GM12878 (cell line): ENCODE measurements at regions not wholly inside any gene's neighbourhood (a gene's known extent, or its start where the extent isn't known, plus 50 kb on each side); places are given as distances from the start of the nearest gene placed in this dataset.

Experiments
- ATAC-seq: fragments of 200-7000 bp; cut with Tn5 transposase; 3 replicates; pipeline ENCODE4 v1.9.1; 2020; ENCODE audit warnings: mild to moderate bottlenecking, moderate library complexity
- BruUV-seq: library from RNA; stranded (reverse); fragments of 400-500 nt; replicated peaks from 2 replicates; lab custom pipeline; 2021; lab: Mats Ljungman, UMichigan
- CTCF ChIA-PET: fragments of 300-600 bp; sonication (Branson Sonifier 250); formaldehyde crosslinking; extraction: SDS; loops from one replicate; lab custom pipeline; 2021; ENCODE audit warnings: inconsistent platforms; lab: Yijun Ruan, JAX
- POLR2A ChIA-PET: fragments of 350-600 bp; formaldehyde crosslinking; extraction: SDS; loops from one replicate; lab custom pipeline; 2021; ENCODE audit warnings: inconsistent platforms; lab: Charles Lee
- RAD21 ChIA-PET: fragments of 300-600 bp; sonication (Branson Sonifier 250); formaldehyde crosslinking; loops from one replicate; lab custom pipeline; 2023; ENCODE audit warnings: antibody characterized with exemption; ENCODE audit not compliant: unreplicated experiment; lab: Charles Lee
- SMC1A ChIA-PET: fragments of 300-600 bp; sonication (Branson Sonifier 250); formaldehyde crosslinking; loops from one replicate; lab custom pipeline; 2023; ENCODE audit not compliant: unreplicated experiment, uncharacterized antibody; lab: Charles Lee
- DNase-seq: peaks from one replicate; pipeline ENCODE4 v3.0.0-alpha.2; 2011; ENCODE audit warnings: low read depth, low spot score
- FAIRE-seq: peaks from 3 replicates; lab custom pipeline; 2011; peaks lifted over from hg19 to GRCh38; lab: Jason Lieb, UNC
- H2AFZ ChIP-seq: 2 replicates; pipeline ENCODE4 v1.6.0; 2011; ENCODE audit warnings: low read depth, low read length, control low read depth; ENCODE audit not compliant: control insufficient read depth
- H3K27ac ChIP-seq: 2 replicates; pipeline ENCODE4 v1.5.1; 2011; ENCODE audit warnings: control low read depth; ENCODE audit not compliant: control insufficient read depth, insufficient read depth
- H3K27me3 ChIP-seq, 2 experiments: replicated peaks in 1 of 2; 2 replicates each; pipeline versions ENCODE4 v1.6.0 to v1.6.1; 2011; ENCODE audit warnings: low read length in 1 of 2; ENCODE audit not compliant: control insufficient read depth in 2 of 2, insufficient read depth in 2 of 2
- H3K36me3 ChIP-seq, 2 experiments: 2 replicates each; pipeline ENCODE4 v1.5.1; 2011; ENCODE audit warnings: low read length in 1 of 2; ENCODE audit not compliant: control insufficient read depth in 2 of 2, insufficient read depth in 2 of 2
- H3K4me1 ChIP-seq: 2 replicates; pipeline ENCODE4 v1.6.1; 2011; ENCODE audit warnings: mild to moderate bottlenecking, low read length, moderate library complexity, mixed read lengths; ENCODE audit not compliant: control insufficient read depth, insufficient read depth
- H3K4me2 ChIP-seq: 2 replicates; pipeline ENCODE4 v1.6.0; 2011; ENCODE audit warnings: control low read depth; ENCODE audit not compliant: control insufficient read depth, insufficient read depth
- H3K4me3 ChIP-seq: fragments of 200-600 bp; sonication (generic); 2 replicates; pipeline ENCODE4 v1.5.1; 2016
- H3K79me2 ChIP-seq: 2 replicates; pipeline ENCODE4 v1.6.0; 2011; ENCODE audit warnings: low read length; ENCODE audit not compliant: control insufficient read depth, insufficient read depth
- H3K9ac ChIP-seq: 2 replicates; pipeline ENCODE4 v1.8.0; 2011; ENCODE audit warnings: low read length, control low read depth, mixed read lengths; ENCODE audit not compliant: control insufficient read depth, insufficient read depth
- H3K9me3 ChIP-seq: replicated peaks from 3 replicates; pipeline ENCODE4 v1.5.1; 2011; ENCODE audit warnings: mild to moderate bottlenecking, low read length; ENCODE audit not compliant: control insufficient read depth, insufficient read depth
- H4K20me1 ChIP-seq: 2 replicates; pipeline ENCODE4 v1.6.0; 2011; ENCODE audit not compliant: control insufficient read depth, insufficient read depth
- BMI1 ChIP-seq: fragments of 450-650 bp; IDR thresholded peaks from 2 replicates; pipeline ENCODE4 v1.6.1; 2016; ENCODE audit warnings: mild to moderate bottlenecking, moderate library complexity, borderline replicate concordance
- CBX5 ChIP-seq: sonication (generic); IDR thresholded peaks from 2 replicates; pipeline ENCODE4 v1.6.1; 2016; ENCODE audit warnings: low read depth, moderate library complexity, mild to moderate bottlenecking, inconsistent platforms
- CREB1 ChIP-seq: IDR thresholded peaks from 2 replicates; pipeline ENCODE4 v1.6.1; 2012; ENCODE audit warnings: low read depth, mild to moderate bottlenecking, inconsistent platforms
- CREM ChIP-seq: IDR thresholded peaks from 2 replicates; pipeline ENCODE4 v1.6.1; 2014; ENCODE audit warnings: antibody characterized with exemption, low read depth
- IRF4 ChIP-seq: IDR thresholded peaks from 2 replicates; pipeline ENCODE4 v1.6.1; 2011; ENCODE audit warnings: low read depth, low read length
- KDM1A ChIP-seq: fragments of 200-600 bp; sonication (generic); IDR thresholded peaks from 2 replicates; pipeline ENCODE4 v1.6.1; 2016; ENCODE audit warnings: borderline replicate concordance
- MXI1 ChIP-seq: fragments of 150-350 bp; IDR thresholded peaks from 2 replicates; pipeline ENCODE4 v1.6.1; 2011; ENCODE audit warnings: low read depth, mild to moderate bottlenecking, inconsistent platforms, low read length, improper control_type of control experiment
- MYC ChIP-seq: IDR thresholded peaks from 2 replicates; pipeline ENCODE4 v1.6.1; 2011; ENCODE audit warnings: mild to moderate bottlenecking, low read length, moderate library complexity, inconsistent platforms; ENCODE audit not compliant: insufficient read depth, insufficient replicate concordance, insufficient read length, severe bottlenecking
- STAT1 ChIP-seq: fragments of 450-650 bp; conservative IDR thresholded peaks from 2 replicates; pipeline ENCODE4 v1.6.1; 2014; ENCODE audit warnings: antibody characterized with exemption, mild to moderate bottlenecking
- ZBED1 ChIP-seq: IDR thresholded peaks from 2 replicates; pipeline ENCODE4 v1.6.1; 2016; ENCODE audit warnings: borderline replicate concordance
- WGBS: methylation state at CpG from one replicate; pipeline ENCODE4 v1.1.6; 2016; ENCODE audit warnings: low lambda C conversion rate; ENCODE audit not compliant: insufficient replicate concordance, insufficient coverage; ENCODE audit errors: missing lambda C conversion rate; 5-methylcytosine and 5-hydroxymethylcytosine counted together
- in situ Hi-C: fragments of 300-500 bp; cut with MboI; formaldehyde crosslinking; loops from 9 replicates; pipeline ENCODE4 v1.14.3; 2018; ENCODE audit warnings: mixed read lengths
- intact Hi-C: fragments of 100-400 bp; cut with micrococcal nuclease; formaldehyde crosslinking; loops from one replicate; pipeline ENCODE4 v1.14.2; 2022; ENCODE audit not compliant: unreplicated experiment
- TF ChIP-seq, protein P1 (sequence below): IDR thresholded peaks from 2 replicates; pipeline ENCODE4 v1.6.1; 2011; ENCODE audit warnings: mild to moderate bottlenecking, low read depth, low read length, moderate library complexity; ENCODE audit not compliant: insufficient replicate concordance
- TF ChIP-seq, protein P2 (sequence below): IDR thresholded peaks from 2 replicates; pipeline ENCODE4 v1.6.1; 2011; ENCODE audit warnings: borderline replicate concordance, low read depth, mild to moderate bottlenecking, moderate library complexity, mixed read lengths, low read length; ENCODE audit not compliant: insufficient read depth; ENCODE audit errors: extremely low read length
- TF ChIP-seq, protein P3 (sequence below): fragments of 450-650 bp; conservative IDR thresholded peaks from 2 replicates; pipeline ENCODE4 v1.6.1; 2017; ENCODE audit warnings: mild to moderate bottlenecking, moderate library complexity
- TF ChIP-seq, protein P4 (sequence below): fragments of 450-650 bp; formaldehyde crosslinking; IDR thresholded peaks from 2 replicates; pipeline ENCODE4 v1.4.0; 2022; ENCODE audit warnings: mild to moderate bottlenecking, moderate library complexity
- TF ChIP-seq, protein P5 (sequence below): IDR thresholded peaks from 2 replicates; pipeline ENCODE4 v1.6.1; 2012; ENCODE audit warnings: low read depth, low read length, improper control_type of control experiment

DNA sequence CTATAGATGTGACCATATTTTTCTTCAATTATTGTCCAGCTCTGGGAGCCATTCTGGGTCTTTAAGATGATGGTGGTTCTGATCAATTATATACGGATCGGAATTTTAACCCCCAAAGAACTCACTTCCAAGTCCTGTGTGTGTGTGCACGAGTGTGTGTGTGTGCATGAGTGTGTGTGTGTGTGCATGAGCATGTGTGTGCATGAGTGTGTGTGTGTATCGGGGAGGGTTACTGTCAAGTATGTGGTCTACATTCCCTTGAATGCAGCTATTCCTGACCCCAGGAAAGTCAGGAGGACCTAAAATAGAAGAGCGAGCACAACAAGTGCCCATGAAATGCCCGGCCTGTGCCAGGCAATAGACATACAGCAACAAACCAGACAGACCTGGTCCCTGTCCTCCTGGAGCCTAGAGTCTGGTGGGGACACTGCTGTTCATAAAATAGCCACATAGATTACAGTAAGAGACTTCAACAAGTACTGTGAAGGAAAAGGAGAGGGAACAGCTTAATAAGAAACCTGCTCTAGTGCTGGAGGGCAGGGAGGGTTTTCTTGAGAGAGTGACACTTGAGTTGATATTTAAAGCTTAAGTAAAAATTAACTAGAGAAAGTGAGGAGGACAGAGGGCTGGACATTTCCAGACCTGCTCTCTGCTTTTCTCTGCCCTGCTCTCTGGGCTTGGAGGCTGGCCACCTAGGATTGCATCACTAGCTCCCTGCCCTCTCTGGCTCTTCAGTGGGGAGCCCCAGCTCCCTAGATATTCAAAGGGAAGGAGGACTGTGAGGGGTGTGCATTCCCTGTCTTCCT is 66.1 kb upstream of the SPON1 start:
- CTCF ChIA-PET, result no interaction called here
- in situ Hi-C loops, result no loop called here
- FAIRE-seq (no peak), DNase-seq (no peak), ATAC-seq (no peak)
- WGBS, result 40% methylated on average over 6 of the region's 6 CpGs
- H3K4me2 ChIP-seq, result no peak overlapping the region
- H3K9ac ChIP-seq, result no peak overlapping the region
- POLR2A ChIA-PET, result no interaction called here
- H3K27me3 ChIP-seq, result no peaks in the 10 kb centered on the region
- no peaks in the 10 kb centered on the region for H3K4me1 ChIP-seq
- intact Hi-C loops, result no loop called here
- no peaks in the 10 kb centered on the region for H4K20me1 ChIP-seq
- RAD21 ChIA-PET, result no interaction called here
- no peak overlapping the region for H2AFZ ChIP-seq
- BruUV-seq, result no TSS peak
- no peaks in the 10 kb centered on the region for H3K79me2 ChIP-seq
- H3K4me3 ChIP-seq, result no peak overlapping the region
- H3K27ac ChIP-seq, result no peak overlapping the region
- H3K9me3 ChIP-seq, result no peaks in the 10 kb centered on the region
- SMC1A ChIA-PET, result interaction anchor here (1.6 kb wide), 1 partner anchor 9 kb away, joined by 4 read pairs; no protein-coding TSS in a partner anchor
- H3K36me3 ChIP-seq, result no peaks in the 10 kb centered on the region
- TF ChIP-seq STAT1 (no peak), ZBED1 (no peak), CBX5 (no peak), MXI1 (no peak), CREB1 (no peak), KDM1A (no peak), CREM (no peak), IRF4 (no peak), BMI1 (no peak), MYC (no peak)
- TF ChIP-seq, protein P1, sequence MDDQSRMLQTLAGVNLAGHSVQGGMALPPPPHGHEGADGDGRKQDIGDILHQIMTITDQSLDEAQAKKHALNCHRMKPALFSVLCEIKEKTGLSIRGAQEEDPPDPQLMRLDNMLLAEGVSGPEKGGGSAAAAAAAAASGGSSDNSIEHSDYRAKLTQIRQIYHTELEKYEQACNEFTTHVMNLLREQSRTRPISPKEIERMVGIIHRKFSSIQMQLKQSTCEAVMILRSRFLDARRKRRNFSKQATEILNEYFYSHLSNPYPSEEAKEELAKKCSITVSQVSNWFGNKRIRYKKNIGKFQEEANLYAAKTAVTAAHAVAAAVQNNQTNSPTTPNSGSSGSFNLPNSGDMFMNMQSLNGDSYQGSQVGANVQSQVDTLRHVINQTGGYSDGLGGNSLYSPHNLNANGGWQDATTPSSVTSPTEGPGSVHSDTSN, result no peak
- TF ChIP-seq, protein P2, sequence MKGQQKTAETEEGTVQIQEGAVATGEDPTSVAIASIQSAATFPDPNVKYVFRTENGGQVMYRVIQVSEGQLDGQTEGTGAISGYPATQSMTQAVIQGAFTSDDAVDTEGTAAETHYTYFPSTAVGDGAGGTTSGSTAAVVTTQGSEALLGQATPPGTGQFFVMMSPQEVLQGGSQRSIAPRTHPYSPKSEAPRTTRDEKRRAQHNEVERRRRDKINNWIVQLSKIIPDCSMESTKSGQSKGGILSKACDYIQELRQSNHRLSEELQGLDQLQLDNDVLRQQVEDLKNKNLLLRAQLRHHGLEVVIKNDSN, result no peak
- TF ChIP-seq, protein P3, sequence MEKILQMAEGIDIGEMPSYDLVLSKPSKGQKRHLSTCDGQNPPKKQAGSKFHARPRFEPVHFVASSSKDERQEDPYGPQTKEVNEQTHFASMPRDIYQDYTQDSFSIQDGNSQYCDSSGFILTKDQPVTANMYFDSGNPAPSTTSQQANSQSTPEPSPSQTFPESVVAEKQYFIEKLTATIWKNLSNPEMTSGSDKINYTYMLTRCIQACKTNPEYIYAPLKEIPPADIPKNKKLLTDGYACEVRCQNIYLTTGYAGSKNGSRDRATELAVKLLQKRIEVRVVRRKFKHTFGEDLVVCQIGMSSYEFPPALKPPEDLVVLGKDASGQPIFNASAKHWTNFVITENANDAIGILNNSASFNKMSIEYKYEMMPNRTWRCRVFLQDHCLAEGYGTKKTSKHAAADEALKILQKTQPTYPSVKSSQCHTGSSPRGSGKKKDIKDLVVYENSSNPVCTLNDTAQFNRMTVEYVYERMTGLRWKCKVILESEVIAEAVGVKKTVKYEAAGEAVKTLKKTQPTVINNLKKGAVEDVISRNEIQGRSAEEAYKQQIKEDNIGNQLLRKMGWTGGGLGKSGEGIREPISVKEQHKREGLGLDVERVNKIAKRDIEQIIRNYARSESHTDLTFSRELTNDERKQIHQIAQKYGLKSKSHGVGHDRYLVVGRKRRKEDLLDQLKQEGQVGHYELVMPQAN, result no peak
- TF ChIP-seq, protein P4, sequence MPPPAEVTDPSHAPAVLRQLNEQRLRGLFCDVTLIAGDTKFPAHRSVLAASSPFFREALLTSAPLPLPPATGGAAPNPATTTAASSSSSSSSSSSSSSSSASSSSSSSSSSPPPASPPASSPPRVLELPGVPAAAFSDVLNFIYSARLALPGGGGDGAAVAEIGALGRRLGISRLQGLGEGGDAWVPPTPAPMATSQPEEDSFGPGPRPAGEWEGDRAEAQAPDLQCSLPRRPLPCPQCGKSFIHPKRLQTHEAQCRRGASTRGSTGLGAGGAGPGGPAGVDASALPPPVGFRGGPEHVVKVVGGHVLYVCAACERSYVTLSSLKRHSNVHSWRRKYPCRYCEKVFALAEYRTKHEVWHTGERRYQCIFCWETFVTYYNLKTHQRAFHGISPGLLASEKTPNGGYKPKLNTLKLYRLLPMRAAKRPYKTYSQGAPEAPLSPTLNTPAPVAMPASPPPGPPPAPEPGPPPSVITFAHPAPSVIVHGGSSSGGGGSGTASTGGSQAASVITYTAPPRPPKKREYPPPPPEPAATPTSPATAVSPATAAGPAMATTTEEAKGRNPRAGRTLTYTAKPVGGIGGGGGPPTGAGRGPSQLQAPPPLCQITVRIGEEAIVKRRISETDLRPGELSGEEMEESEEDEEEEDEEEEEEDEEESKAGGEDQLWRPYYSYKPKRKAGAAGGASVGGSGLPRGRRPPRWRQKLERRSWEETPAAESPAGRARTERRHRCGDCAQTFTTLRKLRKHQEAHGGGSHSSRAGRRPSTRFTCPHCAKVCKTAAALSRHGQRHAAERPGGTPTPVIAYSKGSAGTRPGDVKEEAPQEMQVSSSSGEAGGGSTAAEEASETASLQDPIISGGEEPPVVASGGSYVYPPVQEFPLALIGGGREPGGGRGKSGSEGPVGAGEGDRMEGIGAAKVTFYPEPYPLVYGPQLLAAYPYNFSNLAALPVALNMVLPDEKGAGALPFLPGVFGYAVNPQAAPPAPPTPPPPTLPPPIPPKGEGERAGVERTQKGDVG (CRISPR knock-in tag), result no peak
- TF ChIP-seq, protein P5, sequence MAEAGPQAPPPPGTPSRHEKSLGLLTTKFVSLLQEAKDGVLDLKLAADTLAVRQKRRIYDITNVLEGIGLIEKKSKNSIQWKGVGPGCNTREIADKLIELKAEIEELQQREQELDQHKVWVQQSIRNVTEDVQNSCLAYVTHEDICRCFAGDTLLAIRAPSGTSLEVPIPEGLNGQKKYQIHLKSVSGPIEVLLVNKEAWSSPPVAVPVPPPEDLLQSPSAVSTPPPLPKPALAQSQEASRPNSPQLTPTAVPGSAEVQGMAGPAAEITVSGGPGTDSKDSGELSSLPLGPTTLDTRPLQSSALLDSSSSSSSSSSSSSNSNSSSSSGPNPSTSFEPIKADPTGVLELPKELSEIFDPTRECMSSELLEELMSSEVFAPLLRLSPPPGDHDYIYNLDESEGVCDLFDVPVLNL, result no peak
